A673 (cell line): ENCODE measurements at regions not wholly inside any gene's neighbourhood (a gene's known extent, or its start where the extent isn't known, plus 50 kb on each side); places are given as distances from the start of the nearest gene placed in this dataset.

Experiments
- CTCF ChIP-seq: fragments of 300-800, 200-600 bp; sonication (generic); conservative IDR thresholded peaks from 2 replicates; pipeline ENCODE4 v1.5.1; 2017; ENCODE audit warnings: low read depth, mild to moderate bottlenecking, antibody characterized with exemption, low read length, moderate library complexity, mixed read lengths
- EZH2 ChIP-seq: fragments of 200-600 bp; sonication (generic); IDR thresholded peaks from 2 replicates; pipeline ENCODE4 v1.6.1; 2017; ENCODE audit warnings: borderline replicate concordance, low read depth, mild to moderate bottlenecking, mixed read lengths, antibody characterized with exemption, low read length; ENCODE audit not compliant: poor library complexity, severe bottlenecking

- no peak for TF ChIP-seq CTCF
- TF ChIP-seq EZH2: no peak
These were observed 995.4 kb upstream of the ACO1 start for GRCh38 chr9:31389075-31389474.
